SJSA1 (cell line): ENCODE measurements at regions not wholly inside any gene's neighbourhood (a gene's known extent, or its start where the extent isn't known, plus 50 kb on each side); places are given as distances from the start of the nearest gene placed in this dataset.

Experiments
- DNase-seq, 2 experiments: peaks; one replicate each; pipeline ENCODE4 v3.0.0-alpha.2; 2015 to 2020; ENCODE audit warnings: low spot score in 2 of 2, low read depth in 1 of 2
- H3K27ac ChIP-seq: fragments of 250-450 bp; sonication (Bioruptor Pico); 2 replicates; pipeline ENCODE4 v1.5.1; 2020; ENCODE audit warnings: mild to moderate bottlenecking, moderate library complexity
- H3K27me3 ChIP-seq: fragments of 250-450 bp; sonication (Bioruptor Pico); replicated peaks from 2 replicates; pipeline ENCODE4 v1.5.1; 2020; ENCODE audit warnings: mild to moderate bottlenecking, moderate library complexity
- H3K36me3 ChIP-seq: fragments of 250-450 bp; sonication (Bioruptor Pico); 2 replicates; pipeline ENCODE4 v1.5.1; 2020; ENCODE audit warnings: mild to moderate bottlenecking
- H3K4me1 ChIP-seq: fragments of 250-450 bp; sonication (Bioruptor Pico); replicated peaks from 2 replicates; pipeline ENCODE4 v1.6.1; 2021; ENCODE audit warnings: mild to moderate bottlenecking
- H3K4me3 ChIP-seq: fragments of 250-450 bp; sonication (Bioruptor Pico); 2 replicates; pipeline ENCODE4 v1.5.1; 2020; ENCODE audit warnings: mild to moderate bottlenecking
- H3K9me3 ChIP-seq: fragments of 250-450 bp; sonication (Bioruptor Pico); replicated peaks from 2 replicates; pipeline ENCODE4 v1.5.1; 2020; ENCODE audit warnings: mild to moderate bottlenecking

GRCh38 chr20:12455148-12455547 lies 537.5 kb downstream of the BTBD3 start:
- Histone ChIP-seq H3K4me1 (no peaks in the 10 kb centered on the region), H3K36me3 (no peaks in the 10 kb centered on the region), H3K9me3 (peaks cover 4% of the 10 kb centered on the region; the same call in 1 of the 2 replicates), H3K4me3 (no peak overlapping the region), H3K27ac (no peak overlapping the region), H3K27me3 (no peaks in the 10 kb centered on the region)
- no peak for DNase-seq

GRCh38 chr20:12458241-12458640 lies 540.5 kb downstream of the BTBD3 start:
- Histone ChIP-seq H3K36me3 (no peaks in the 10 kb centered on the region), H3K4me3 (no peak overlapping the region), H3K9me3 (peaks cover 4% of the 10 kb centered on the region), H3K4me1 (no peaks in the 10 kb centered on the region), H3K27ac (no peak overlapping the region), H3K27me3 (no peaks in the 10 kb centered on the region)
- DNase-seq: no peak

- Histone ChIP-seq H3K4me1 (no peaks in the 10 kb centered on the region), H3K36me3 (no peaks in the 10 kb centered on the region), H3K9me3 (peaks cover 3% of the 10 kb centered on the region; the same call in 1 of the 2 replicates), H3K27ac (no peak overlapping the region), H3K4me3 (no peak overlapping the region), H3K27me3 (no peaks in the 10 kb centered on the region)
- DNase-seq: no peak
Measured at GRCh38 chr20:12464036-12464435, 544.7 kb upstream of the SPTLC3 start.

GRCh38 chr20:12466915-12467314 lies 541.9 kb upstream of the SPTLC3 start:
- H3K4me3 ChIP-seq: no peak overlapping the region
- H3K36me3 ChIP-seq: no peaks in the 10 kb centered on the region
- no peaks in the 10 kb centered on the region for H3K4me1 ChIP-seq
- peaks cover 3% of the 10 kb centered on the region; the same call in 1 of the 2 replicates for H3K9me3 ChIP-seq
- no peak for DNase-seq
- no peak overlapping the region for H3K27ac ChIP-seq
- no peaks in the 10 kb centered on the region for H3K27me3 ChIP-seq

GRCh38 chr20:12467758-12468157 lies 541.0 kb upstream of the SPTLC3 start:
- no peak for DNase-seq
- Histone ChIP-seq H3K9me3 (peaks cover 3% of the 10 kb centered on the region; the same call in 1 of the 2 replicates), H3K36me3 (no peaks in the 10 kb centered on the region), H3K4me3 (no peak overlapping the region), H3K27me3 (no peaks in the 10 kb centered on the region), H3K27ac (no peak overlapping the region), H3K4me1 (no peaks in the 10 kb centered on the region)

GRCh38 chr20:12482661-12483060 lies 526.1 kb upstream of the SPTLC3 start:
- Histone ChIP-seq H3K4me1 (no peaks in the 10 kb centered on the region), H3K9me3 (peaks cover 3% of the 10 kb centered on the region; the same call in 1 of the 2 replicates), H3K36me3 (no peaks in the 10 kb centered on the region), H3K4me3 (no peak overlapping the region), H3K27me3 (no peaks in the 10 kb centered on the region), H3K27ac (no peak overlapping the region)
- DNase-seq: no peak

GRCh38 chr20:12502443-12502842 lies 506.3 kb upstream of the SPTLC3 start:
- Histone ChIP-seq H3K9me3 (no peaks in the 10 kb centered on the region; the same call in 1 of the 2 replicates), H3K36me3 (no peaks in the 10 kb centered on the region), H3K4me1 (no peaks in the 10 kb centered on the region), H3K4me3 (no peak overlapping the region), H3K27me3 (no peaks in the 10 kb centered on the region), H3K27ac (no peak overlapping the region)
- no peak for DNase-seq

GRCh38 chr20:12504779-12505178 lies 504.0 kb upstream of the SPTLC3 start:
- Histone ChIP-seq H3K36me3 (no peaks in the 10 kb centered on the region), H3K4me1 (no peaks in the 10 kb centered on the region), H3K27ac (no peak overlapping the region), H3K4me3 (no peak overlapping the region), H3K27me3 (no peaks in the 10 kb centered on the region), H3K9me3 (no peaks in the 10 kb centered on the region)
- no peak for DNase-seq

GRCh38 chr20:12511499-12511898 lies 497.3 kb upstream of the SPTLC3 start:
- H3K36me3 ChIP-seq: no peaks in the 10 kb centered on the region
- H3K4me3 ChIP-seq: no peak overlapping the region
- no peaks in the 10 kb centered on the region for H3K27me3 ChIP-seq

GRCh38 chr20:12512755-12513154 lies 496.0 kb upstream of the SPTLC3 start:
- Histone ChIP-seq H3K9me3 (no peaks in the 10 kb centered on the region), H3K27ac (no peak overlapping the region), H3K4me3 (no peak overlapping the region), H3K27me3 (no peaks in the 10 kb centered on the region), H3K4me1 (no peaks in the 10 kb centered on the region), H3K36me3 (no peaks in the 10 kb centered on the region)
- DNase-seq: no peak

More at GRCh38 chr20:12511499-12511898, 497.3 kb upstream of the SPTLC3 start:
- DNase-seq: no peak
- Histone ChIP-seq H3K9me3 (no peaks in the 10 kb centered on the region), H3K4me1 (no peaks in the 10 kb centered on the region), H3K27ac (no peak overlapping the region)

GRCh38 chr20:12528104-12528503 lies 480.7 kb upstream of the SPTLC3 start:
- no peak overlapping the region for H3K4me3 ChIP-seq
- no peaks in the 10 kb centered on the region for H3K4me1 ChIP-seq
- no peak overlapping the region for H3K27ac ChIP-seq
- H3K27me3 ChIP-seq: no peaks in the 10 kb centered on the region
- DNase-seq: no peak
- H3K36me3 ChIP-seq: no peaks in the 10 kb centered on the region
- H3K9me3 ChIP-seq: no peaks in the 10 kb centered on the region; the same call in none of the 2 replicates

- H3K27me3 ChIP-seq: no peaks in the 10 kb centered on the region
- H3K27ac ChIP-seq: no peak overlapping the region
- no peak overlapping the region for H3K4me3 ChIP-seq
Measured at GRCh38 chr20:12528591-12529041, 480.2 kb upstream of the SPTLC3 start.

GRCh38 chr20:12531626-12532025 lies 477.1 kb upstream of the SPTLC3 start:
- Histone ChIP-seq H3K36me3 (no peaks in the 10 kb centered on the region), H3K4me3 (no peak overlapping the region), H3K4me1 (no peaks in the 10 kb centered on the region), H3K27me3 (no peaks in the 10 kb centered on the region), H3K27ac (no peak overlapping the region), H3K9me3 (no peaks in the 10 kb centered on the region; the same call in 1 of the 2 replicates)
- DNase-seq: no peak

More at GRCh38 chr20:12528591-12529041, 480.2 kb upstream of the SPTLC3 start:
- DNase-seq: no peak
- H3K9me3 ChIP-seq: no peaks in the 10 kb centered on the region; the same call in none of the 2 replicates
- H3K36me3 ChIP-seq: no peaks in the 10 kb centered on the region
- no peaks in the 10 kb centered on the region for H3K4me1 ChIP-seq

GRCh38 chr20:12535316-12535715 lies 473.5 kb upstream of the SPTLC3 start:
- no peaks in the 10 kb centered on the region for H3K27me3 ChIP-seq
- H3K4me3 ChIP-seq: no peak overlapping the region
- H3K4me1 ChIP-seq: no peaks in the 10 kb centered on the region
- DNase-seq: no peak
- H3K9me3 ChIP-seq: no peaks in the 10 kb centered on the region; the same call in 1 of the 2 replicates
- H3K27ac ChIP-seq: no peak overlapping the region
- H3K36me3 ChIP-seq: no peaks in the 10 kb centered on the region

- Histone ChIP-seq H3K4me3 (no peak overlapping the region), H3K9me3 (no peaks in the 10 kb centered on the region; the same call in 1 of the 2 replicates), H3K27me3 (no peaks in the 10 kb centered on the region), H3K27ac (no peak overlapping the region), H3K4me1 (no peaks in the 10 kb centered on the region), H3K36me3 (no peaks in the 10 kb centered on the region)
- no peak for DNase-seq
Measured at GRCh38 chr20:12535770-12536169, 473.0 kb upstream of the SPTLC3 start.
